ENCODE measurements at regions not wholly inside any gene's neighbourhood (a gene's known extent, or its start where the extent isn't known, plus 50 kb on each side); places are given as distances from the start of the nearest gene placed in this dataset.
"Not testable (repeated sequence)": the region's sequence is repeated elsewhere in the genome, so short reads cannot be mapped to it uniquely, and the experiment has no call there.

DNA sequence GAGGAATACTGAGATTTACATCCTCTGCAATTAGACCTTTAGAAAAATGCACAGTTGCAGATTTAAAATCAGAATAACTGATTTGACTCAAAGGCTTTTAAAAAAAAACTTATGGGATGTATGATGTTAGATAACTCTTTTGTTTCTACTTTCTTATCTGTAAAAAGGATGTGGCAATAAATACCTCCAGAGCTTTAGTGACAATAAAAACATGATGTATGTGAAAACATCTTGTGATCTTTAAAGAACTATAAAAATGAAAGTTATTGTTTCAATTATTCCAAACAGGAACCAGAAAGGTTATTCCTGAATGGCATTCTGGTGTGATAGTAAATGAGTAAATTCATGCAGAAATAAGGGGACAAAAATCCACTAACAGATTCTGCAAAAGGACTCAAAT is 2712.2 kb upstream of the PCDH20 start:
- H3K27me3 ChIP-seq (ENCODE audit: insufficient read depth, low read length, poor library complexity, severe bottlenecking), result no peaks in the 10 kb centered on the region
- TF ChIP-seq EZH2phosphoT487 (IDR thresholded peaks at IDR 0.05; ENCODE audit: borderline replicate concordance), result no peak
- H3K4me3 ChIP-seq (ENCODE audit: low read length, poor library complexity, severe bottlenecking), result no peak overlapping the region
- H4K20me1 ChIP-seq (ENCODE audit: insufficient read depth, low read length, poor library complexity, severe bottlenecking), result no peaks in the 10 kb centered on the region
- no peaks in the 10 kb centered on the region for H3K79me2 ChIP-seq (ENCODE audit: insufficient read depth, low read length)
- H3K9ac ChIP-seq (ENCODE audit: low read depth, low read length, poor library complexity, severe bottlenecking), result no peak overlapping the region
- H3K9me2 ChIP-seq (replicated peaks; ENCODE audit: low read depth, low read length), result no peaks in the 10 kb centered on the region
- H3F3A ChIP-seq (ENCODE audit: low read depth), result no peaks in the 10 kb centered on the region
- no peak overlapping the region for H3K4me2 ChIP-seq (ENCODE audit: low read depth, low read length, poor library complexity, severe bottlenecking)
- H3K4me1 ChIP-seq (ENCODE audit: insufficient read depth, low read length, poor library complexity, severe bottlenecking), result no peaks in the 10 kb centered on the region
- no peak overlapping the region for H2AFZ ChIP-seq (ENCODE audit: low read length)
- H3K9me3 ChIP-seq (ENCODE audit: insufficient read depth, low read depth, low read length), result no peaks in the 10 kb centered on the region
- H3K36me3 ChIP-seq (ENCODE audit: insufficient read depth, low read length), result no peaks in the 10 kb centered on the region

GRCh38 chr13:64127192-64127591 is 2711.5 kb upstream of the PCDH20 start:
- Histone ChIP-seq H3K4me3 (ENCODE audit: low read length, poor library complexity, severe bottlenecking) (no peak overlapping the region), H3F3A (ENCODE audit: low read depth) (no peaks in the 10 kb centered on the region), H4K20me1 (ENCODE audit: insufficient read depth, low read length, poor library complexity, severe bottlenecking) (no peaks in the 10 kb centered on the region), H3K9me3 (ENCODE audit: insufficient read depth, low read depth, low read length) (no peaks in the 10 kb centered on the region), H3K9ac (ENCODE audit: low read depth, low read length, poor library complexity, severe bottlenecking) (no peak overlapping the region), H3K79me2 (ENCODE audit: insufficient read depth, low read length) (no peaks in the 10 kb centered on the region), H3K4me1 (ENCODE audit: insufficient read depth, low read length, poor library complexity, severe bottlenecking) (no peaks in the 10 kb centered on the region), H3K4me2 (ENCODE audit: low read depth, low read length, poor library complexity, severe bottlenecking) (no peak overlapping the region), H3K9me2 (replicated peaks; ENCODE audit: low read depth, low read length) (no peaks in the 10 kb centered on the region), H3K36me3 (ENCODE audit: insufficient read depth, low read length) (no peaks in the 10 kb centered on the region), H2AFZ (ENCODE audit: low read length) (no peak overlapping the region), H3K27me3 (ENCODE audit: insufficient read depth, low read length, poor library complexity, severe bottlenecking) (no peaks in the 10 kb centered on the region)
- TF ChIP-seq EZH2phosphoT487 (IDR thresholded peaks at IDR 0.05; ENCODE audit: borderline replicate concordance) (no peak), CTCF (conservative IDR thresholded peaks at IDR 0.05; ENCODE audit: low read length) (no peak)

DNA sequence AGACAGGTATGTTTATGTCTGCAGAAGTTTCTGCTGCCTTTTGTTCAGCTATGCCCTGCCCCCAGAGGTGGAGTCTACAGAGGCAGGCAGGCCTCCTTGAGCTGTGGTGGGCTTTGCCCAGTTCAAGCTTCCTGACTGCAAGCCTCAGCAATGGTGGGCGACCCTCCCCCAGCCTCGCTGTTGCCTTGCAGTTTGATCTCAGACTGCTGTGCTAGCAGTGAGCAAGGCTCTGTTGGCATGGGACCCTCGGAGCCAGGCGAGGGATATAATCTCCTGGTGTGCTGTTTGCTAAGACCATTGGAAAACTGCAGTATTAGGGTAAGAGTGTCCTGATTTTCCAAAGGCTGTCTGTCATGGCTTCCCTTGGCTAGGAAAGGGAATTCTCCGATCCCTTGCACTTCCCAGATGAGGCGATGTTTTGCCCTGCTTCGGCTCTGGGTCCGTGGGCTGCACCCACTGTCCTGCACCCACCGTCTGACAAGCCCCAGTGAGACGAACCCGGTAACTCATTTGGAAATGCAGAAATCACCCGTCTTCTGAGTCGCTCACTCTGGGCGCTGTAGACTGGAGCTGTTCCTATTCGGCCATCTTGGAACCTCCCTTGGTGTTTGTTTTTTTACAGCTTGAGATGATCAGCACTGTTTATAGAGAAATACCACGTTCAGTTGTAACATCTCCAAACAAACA is 2705.5 kb upstream of the PCDH20 start:
- H3K36me3 ChIP-seq (ENCODE audit: insufficient read depth, low read length); H3K9me3 ChIP-seq (ENCODE audit: insufficient read depth, low read depth, low read length); H3K9me2 ChIP-seq (replicated peaks; ENCODE audit: low read depth, low read length); H3K4me2 ChIP-seq (ENCODE audit: low read depth, low read length, poor library complexity, severe bottlenecking); H2AFZ ChIP-seq (ENCODE audit: low read length); H3K79me2 ChIP-seq (ENCODE audit: insufficient read depth, low read length); H3F3A ChIP-seq (ENCODE audit: low read depth); H3K9ac ChIP-seq (ENCODE audit: low read depth, low read length, poor library complexity, severe bottlenecking); H3K4me1 ChIP-seq (ENCODE audit: insufficient read depth, low read length, poor library complexity, severe bottlenecking); H4K20me1 ChIP-seq (ENCODE audit: insufficient read depth, low read length, poor library complexity, severe bottlenecking); H3K4me3 ChIP-seq (ENCODE audit: low read length, poor library complexity, severe bottlenecking); H3K27me3 ChIP-seq (ENCODE audit: insufficient read depth, low read length, poor library complexity, severe bottlenecking): not testable (repeated sequence)

DNA sequence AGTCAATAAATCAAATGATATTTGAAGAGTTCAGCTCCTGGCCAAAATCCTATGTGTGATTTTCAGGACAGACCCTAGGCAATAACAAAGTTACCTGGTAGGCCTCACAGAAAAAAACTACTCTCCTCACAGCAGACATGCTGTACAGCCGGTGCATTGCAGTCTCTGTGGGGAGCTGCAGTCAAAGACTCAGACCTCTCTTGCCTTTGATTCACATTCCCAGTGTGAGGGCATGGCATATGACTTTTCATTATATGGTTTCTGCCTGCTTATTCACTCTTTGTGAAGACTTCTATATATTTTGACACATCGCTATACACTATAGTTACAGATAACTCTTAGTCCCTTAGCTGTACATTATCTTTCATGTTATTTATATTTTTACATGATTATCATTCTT is 2684.3 kb upstream of the PCDH20 start:
- H2AFZ ChIP-seq (ENCODE audit: low read length), result no peak overlapping the region
- no peak for TF ChIP-seq CTCF (conservative IDR thresholded peaks at IDR 0.05; ENCODE audit: low read length)
- TF ChIP-seq EZH2phosphoT487 (IDR thresholded peaks at IDR 0.05; ENCODE audit: borderline replicate concordance), result no peak

More for the DNA sequence above, 2684.3 kb upstream of the PCDH20 start:
- H3K79me2 ChIP-seq (ENCODE audit: insufficient read depth, low read length), result no peaks in the 10 kb centered on the region
- no peaks in the 10 kb centered on the region for H3F3A ChIP-seq (ENCODE audit: low read depth)
- no peak overlapping the region for H3K4me2 ChIP-seq (ENCODE audit: low read depth, low read length, poor library complexity, severe bottlenecking)
- H3K9me3 ChIP-seq (ENCODE audit: insufficient read depth, low read depth, low read length), result no peaks in the 10 kb centered on the region
- peaks cover 3% of the 10 kb centered on the region for H3K4me1 ChIP-seq (ENCODE audit: insufficient read depth, low read length, poor library complexity, severe bottlenecking)
- no peak overlapping the region for H3K9ac ChIP-seq (ENCODE audit: low read depth, low read length, poor library complexity, severe bottlenecking)
- H3K4me3 ChIP-seq (ENCODE audit: low read length, poor library complexity, severe bottlenecking), result no peak overlapping the region
- H3K36me3 ChIP-seq (ENCODE audit: insufficient read depth, low read length), result no peaks in the 10 kb centered on the region
- no peaks in the 10 kb centered on the region for H3K27me3 ChIP-seq (ENCODE audit: insufficient read depth, low read length, poor library complexity, severe bottlenecking)
- H4K20me1 ChIP-seq (ENCODE audit: insufficient read depth, low read length, poor library complexity, severe bottlenecking), result no peaks in the 10 kb centered on the region
- H3K9me2 ChIP-seq (replicated peaks; ENCODE audit: low read depth, low read length), result no peaks in the 10 kb centered on the region; the same call in 1 of the 2 replicates

Data from Loucy (cell line).